Stomach (tissue), 4 donors: ENCODE measurements at regions not wholly inside any gene's neighbourhood (a gene's known extent, or its start where the extent isn't known, plus 50 kb on each side); places are given as distances from the start of the nearest gene placed in this dataset.

ENCODE experiments used
- CTCF ChIP-seq, 7 experiments: fragments of 450-650 bp in 4 of 7; fragments of 200-600 bp in 3 of 7; sonication (generic) in 3 of 7; IDR thresholded peaks; one replicate each; pipeline ENCODE4 v1.5.1; 2016 to 2019; ENCODE audit warnings: antibody characterized with exemption in 7 of 7, control low read depth in 2 of 7, mild to moderate bottlenecking in 1 of 7
- EP300 ChIP-seq: sonication (generic); formaldehyde crosslinking; IDR thresholded peaks from one replicate; pipeline ENCODE4 v1.6.1; 2017; ENCODE audit warnings: antibody characterized with exemption
- POLR2A ChIP-seq, 4 donors: fragments of 450-650 bp; IDR thresholded peaks; one replicate each; pipeline ENCODE4 v1.6.1; 2016; ENCODE audit warnings: antibody characterized with exemption in 4 of 4, control low read depth in 2 of 4, mild to moderate bottlenecking in 1 of 4, moderate library complexity in 1 of 4

GRCh38 chr4:183848805-183849204 is 56.3 kb upstream of the STOX2 start:
- no peak for TF ChIP-seq CTCF (IDR thresholded peaks at IDR 0.05)
- no peak for TF ChIP-seq POLR2A (IDR thresholded peaks at IDR 0.05)
- no peak for TF ChIP-seq EP300
